IPS-18a (cell line): ENCODE measurements at regions not wholly inside any gene's neighbourhood (a gene's known extent, or its start where the extent isn't known, plus 50 kb on each side); places are given as distances from the start of the nearest gene placed in this dataset.

ENCODE experiments used
- H3K27ac ChIP-seq: one replicate; pipeline ENCODE4 v1.5.1; 2013; ENCODE audit warnings: low read length
- H3K27me3 ChIP-seq: one replicate; pipeline ENCODE4 v1.6.1; 2013; ENCODE audit warnings: mild to moderate bottlenecking, low read length; ENCODE audit not compliant: control insufficient read depth, insufficient read depth
- H3K36me3 ChIP-seq: one replicate; pipeline ENCODE4 v1.6.1; 2013; ENCODE audit warnings: low read depth, low read length; ENCODE audit not compliant: control insufficient read depth
- H3K4me1 ChIP-seq: one replicate; pipeline ENCODE4 v1.6.1; 2013; ENCODE audit warnings: low read depth, low read length; ENCODE audit not compliant: control insufficient read depth
- H3K4me3 ChIP-seq: one replicate; pipeline ENCODE4 v1.5.1; 2013; ENCODE audit warnings: low read length
- H3K9ac ChIP-seq: one replicate; pipeline ENCODE4 v1.6.1; 2013; ENCODE audit warnings: mild to moderate bottlenecking, low read length, moderate library complexity
- H3K9me3 ChIP-seq: one replicate; pipeline ENCODE4 v1.6.1; 2013; ENCODE audit warnings: low read depth, low read length; ENCODE audit not compliant: control insufficient read depth

DNA sequence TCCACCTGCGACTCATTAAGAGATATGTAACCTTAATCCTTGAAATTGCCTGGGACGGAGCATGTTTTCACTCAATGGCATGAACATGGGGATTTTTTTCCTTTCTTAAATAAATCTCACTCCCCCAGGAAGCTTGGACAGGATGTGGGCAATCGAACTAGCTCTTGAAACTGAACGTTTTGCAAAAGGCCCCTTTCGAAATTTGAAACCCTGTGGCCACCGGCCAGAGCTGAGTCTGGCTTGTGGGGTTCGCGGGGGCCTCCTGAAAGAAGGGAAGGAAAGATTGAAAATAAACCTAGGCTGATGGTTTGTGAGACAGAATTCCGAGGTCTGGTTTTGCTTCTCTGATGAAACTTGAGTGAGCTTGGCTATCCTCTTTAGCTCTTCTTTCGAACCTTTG is 101.4 kb upstream of the RTL1 start:
- Histone ChIP-seq H3K27ac (no peak overlapping the region), H3K4me1 (no peaks in the 10 kb centered on the region), H3K27me3 (no peaks in the 10 kb centered on the region), H3K4me3 (no peak overlapping the region), H3K9ac (no peak overlapping the region), H3K9me3 (no peaks in the 10 kb centered on the region), H3K36me3 (no peaks in the 10 kb centered on the region)

DNA sequence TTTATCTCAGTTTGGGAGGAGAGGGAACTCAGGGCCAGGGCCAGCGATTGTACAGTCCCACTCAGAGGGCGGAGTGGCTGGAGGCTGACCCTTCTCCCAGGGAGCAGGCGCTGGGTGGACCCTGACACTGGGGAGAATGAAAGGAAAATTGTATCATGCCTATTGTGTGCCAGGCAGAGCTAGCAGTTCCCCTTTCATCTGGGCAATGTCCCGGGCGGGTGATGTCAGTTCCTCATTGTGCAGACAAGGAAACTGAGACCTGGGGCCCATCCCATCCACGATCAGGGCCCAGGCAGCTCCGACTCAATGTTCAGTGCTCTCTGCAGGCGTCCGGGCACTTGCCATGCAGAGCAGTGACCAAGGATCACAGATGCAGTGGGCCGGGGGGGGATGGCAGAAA is 101.9 kb upstream of the RTL1 start:
- H3K9ac ChIP-seq: no peak overlapping the region
- H3K4me1 ChIP-seq: no peaks in the 10 kb centered on the region
- H3K27ac ChIP-seq: no peak overlapping the region
- no peaks in the 10 kb centered on the region for H3K9me3 ChIP-seq
- H3K36me3 ChIP-seq: no peaks in the 10 kb centered on the region
- H3K27me3 ChIP-seq: no peaks in the 10 kb centered on the region
- H3K4me3 ChIP-seq: no peak overlapping the region

DNA sequence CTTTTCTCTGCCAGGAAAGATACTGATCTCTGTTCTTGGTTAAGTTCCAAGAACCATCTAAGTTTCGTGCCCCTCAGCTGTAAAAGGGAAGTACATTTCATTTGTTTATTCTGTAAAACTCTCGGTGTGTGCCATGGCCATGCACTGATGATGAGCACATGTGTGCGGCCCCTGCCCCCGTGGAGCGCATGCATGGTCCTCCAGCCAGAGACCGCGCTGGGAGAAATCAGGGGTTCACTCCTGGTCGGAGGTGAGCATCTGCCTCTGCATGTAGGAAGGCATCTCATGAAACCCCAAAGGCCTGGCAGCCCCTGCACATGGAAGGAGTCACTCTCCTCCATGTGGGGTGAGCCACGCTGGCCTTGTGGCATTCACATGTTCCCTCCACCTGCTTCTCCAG is 102.5 kb upstream of the RTL1 start:
- Histone ChIP-seq H3K4me1 (no peaks in the 10 kb centered on the region), H3K36me3 (no peaks in the 10 kb centered on the region), H3K4me3 (no peak overlapping the region), H3K9me3 (no peaks in the 10 kb centered on the region), H3K27ac (no peak overlapping the region), H3K27me3 (no peaks in the 10 kb centered on the region), H3K9ac (no peak overlapping the region)

DNA sequence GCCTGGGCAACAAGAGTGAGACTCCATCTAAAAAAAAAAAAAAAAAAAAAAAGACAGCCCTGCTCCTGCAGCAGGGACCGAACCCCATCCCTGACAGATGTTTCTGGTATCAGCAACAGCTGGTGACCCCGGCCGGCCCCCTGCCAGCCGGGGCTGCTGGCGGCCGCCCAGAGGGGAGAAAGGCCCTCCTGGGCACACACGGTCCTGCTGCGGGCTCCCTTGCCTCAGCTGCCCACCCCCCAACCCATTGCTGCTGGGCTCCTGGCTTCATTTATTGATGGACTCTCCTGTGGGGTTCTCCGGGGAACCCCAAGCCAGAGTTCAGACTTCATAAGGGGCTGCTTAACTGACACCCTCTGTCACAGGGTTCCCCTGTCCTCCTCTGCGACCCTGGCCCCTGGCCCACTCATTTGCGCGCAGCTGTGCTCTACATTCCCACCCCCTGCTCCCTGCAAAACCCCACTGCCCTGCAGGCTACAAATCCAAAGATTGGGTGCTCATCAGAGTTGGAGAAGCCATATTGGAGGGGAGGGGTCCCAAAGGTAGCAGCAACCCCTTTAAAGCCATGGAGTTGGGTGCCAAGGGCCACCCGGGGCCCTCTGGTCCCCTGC is 103.6 kb upstream of the RTL1 start:
- Histone ChIP-seq H3K4me1 (no peaks in the 10 kb centered on the region), H3K4me3 (no peak overlapping the region), H3K27ac (no peak overlapping the region), H3K9me3 (no peaks in the 10 kb centered on the region), H3K36me3 (no peaks in the 10 kb centered on the region), H3K27me3 (no peaks in the 10 kb centered on the region), H3K9ac (no peak overlapping the region)

DNA sequence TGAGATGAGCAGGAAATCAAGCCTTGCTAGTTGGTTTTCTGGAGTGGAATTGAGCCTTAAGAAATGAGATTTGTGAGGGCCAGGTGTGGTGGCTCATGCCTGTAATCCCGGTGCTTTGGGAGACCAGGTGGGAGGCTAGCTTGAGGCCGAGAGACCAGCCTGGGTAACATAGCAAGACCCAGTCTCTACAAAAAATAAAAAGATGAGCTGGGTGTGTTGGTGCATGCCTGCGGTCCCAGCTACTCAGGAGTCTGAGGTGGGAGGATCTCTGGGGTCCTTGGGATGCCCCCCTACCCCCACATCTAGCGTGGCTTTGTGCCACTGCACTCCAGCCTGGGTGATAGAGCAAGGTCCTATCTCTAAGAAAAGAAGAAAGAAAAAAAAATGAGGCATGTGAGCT is 104.2 kb upstream of the RTL1 start:
- Histone ChIP-seq H3K9me3 (no peaks in the 10 kb centered on the region), H3K27me3 (no peaks in the 10 kb centered on the region), H3K27ac (no peak overlapping the region), H3K4me1 (no peaks in the 10 kb centered on the region), H3K4me3 (no peak overlapping the region), H3K36me3 (no peaks in the 10 kb centered on the region), H3K9ac (no peak overlapping the region)

DNA sequence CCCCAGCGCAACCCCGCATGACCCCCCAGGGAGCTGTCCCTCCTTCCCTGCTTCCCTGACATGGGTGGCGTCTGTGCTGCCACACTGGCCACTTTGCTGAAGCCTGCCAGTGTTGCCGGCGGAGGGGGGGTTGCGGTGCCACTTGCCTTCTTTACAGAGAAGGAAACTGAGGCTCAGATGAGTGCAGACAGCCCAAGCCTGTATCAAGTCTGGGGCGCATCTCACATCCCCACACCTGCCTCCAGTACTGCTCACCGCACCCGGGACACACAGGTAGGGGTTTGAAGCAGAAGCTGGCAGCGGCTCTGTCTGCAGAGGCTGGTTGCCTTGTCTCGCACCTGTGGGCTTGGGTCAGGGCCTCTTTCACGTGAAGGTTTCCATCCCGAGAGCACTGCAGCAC is 104.7 kb upstream of the RTL1 start:
- Histone ChIP-seq H3K4me1 (no peaks in the 10 kb centered on the region), H3K9ac (no peak overlapping the region), H3K4me3 (no peak overlapping the region), H3K9me3 (no peaks in the 10 kb centered on the region), H3K27me3 (no peaks in the 10 kb centered on the region), H3K27ac (no peak overlapping the region), H3K36me3 (no peaks in the 10 kb centered on the region)

DNA sequence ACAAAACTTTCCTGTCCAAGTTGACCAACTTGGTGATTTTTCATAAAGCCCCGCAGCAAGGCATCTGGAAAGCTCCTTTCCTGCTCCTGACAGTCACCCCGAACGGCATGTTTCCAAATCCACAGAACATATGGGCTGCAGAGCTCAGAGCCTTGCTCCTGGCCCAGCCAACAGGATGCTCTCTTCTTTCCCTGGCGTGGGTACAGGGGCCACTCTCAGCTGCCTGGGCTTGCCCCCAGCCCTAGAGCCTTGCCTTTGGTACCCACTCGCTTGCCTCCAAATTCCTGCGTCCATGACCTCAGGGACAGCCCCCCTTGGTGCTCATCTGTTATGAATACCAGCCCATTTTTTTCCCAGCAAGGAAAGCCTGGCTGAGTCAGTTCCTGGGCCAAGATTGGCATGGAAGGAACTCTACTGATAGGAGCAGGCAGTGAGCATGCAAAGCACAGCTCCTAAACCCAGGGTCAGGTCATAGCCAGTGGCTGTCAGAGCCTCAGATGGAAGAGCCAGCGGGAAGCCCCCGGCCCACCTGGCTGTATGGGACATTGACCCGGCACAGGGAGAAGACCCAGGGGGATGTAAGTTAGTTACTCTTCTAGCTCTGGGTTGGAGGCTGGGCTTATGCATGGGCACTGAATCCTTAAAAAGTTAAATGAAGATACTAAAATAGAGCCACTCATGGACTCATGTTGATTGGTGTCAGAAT is 105.3 kb upstream of the RTL1 start:
- Histone ChIP-seq H3K9me3 (no peaks in the 10 kb centered on the region), H3K27ac (no peak overlapping the region), H3K27me3 (no peaks in the 10 kb centered on the region), H3K4me3 (no peak overlapping the region), H3K36me3 (no peaks in the 10 kb centered on the region), H3K9ac (no peak overlapping the region), H3K4me1 (no peaks in the 10 kb centered on the region)

DNA sequence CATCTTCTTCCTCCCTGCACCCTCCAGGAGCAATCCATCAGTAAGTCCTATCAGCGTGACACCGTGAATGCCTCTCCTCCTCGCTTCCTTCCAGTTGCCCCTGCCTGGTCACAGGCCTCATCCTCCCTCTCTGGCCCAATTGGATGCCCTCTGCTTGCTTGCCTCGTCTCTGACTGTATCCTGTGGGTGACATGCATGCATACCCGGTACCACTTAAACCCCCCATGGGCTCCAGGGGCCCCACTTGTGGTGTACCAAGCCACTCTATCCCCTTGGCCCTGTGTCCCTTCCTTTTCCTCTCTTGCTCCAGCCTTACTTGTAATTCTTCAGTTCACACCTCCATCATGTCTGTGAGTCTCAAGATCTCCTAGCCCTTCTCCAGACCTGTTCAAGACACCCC is 106.0 kb upstream of the RTL1 start:
- H3K27me3 ChIP-seq: no peaks in the 10 kb centered on the region
- H3K36me3 ChIP-seq: no peaks in the 10 kb centered on the region
- no peaks in the 10 kb centered on the region for H3K9me3 ChIP-seq
- no peak overlapping the region for H3K27ac ChIP-seq
- H3K4me1 ChIP-seq: no peaks in the 10 kb centered on the region
- H3K9ac ChIP-seq: no peak overlapping the region
- H3K4me3 ChIP-seq: no peak overlapping the region

DNA sequence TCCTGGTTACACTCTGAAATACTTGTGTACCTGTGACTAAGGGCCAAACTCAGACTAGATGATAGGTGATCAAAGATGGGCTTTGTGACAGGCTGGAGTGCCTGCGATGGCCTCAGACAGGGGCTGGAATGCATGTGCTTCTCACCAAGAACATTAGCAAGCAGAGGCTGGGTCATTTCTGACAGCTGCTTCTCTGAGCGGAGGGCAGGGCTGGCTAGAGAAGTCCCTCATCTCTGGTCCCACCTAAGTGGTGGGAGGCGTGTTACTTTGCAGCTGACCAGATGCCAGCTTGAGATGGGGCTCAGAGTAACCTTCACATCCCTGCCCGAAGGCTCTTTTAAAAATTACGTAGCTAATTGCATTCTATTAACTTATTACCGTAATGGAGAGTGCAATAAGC is 106.8 kb upstream of the RTL1 start:
- H3K9me3 ChIP-seq: no peaks in the 10 kb centered on the region
- no peak overlapping the region for H3K4me3 ChIP-seq
- H3K27me3 ChIP-seq: no peaks in the 10 kb centered on the region
- H3K27ac ChIP-seq: no peak overlapping the region
- H3K9ac ChIP-seq: no peak overlapping the region
- no peaks in the 10 kb centered on the region for H3K36me3 ChIP-seq
- H3K4me1 ChIP-seq: no peaks in the 10 kb centered on the region

DNA sequence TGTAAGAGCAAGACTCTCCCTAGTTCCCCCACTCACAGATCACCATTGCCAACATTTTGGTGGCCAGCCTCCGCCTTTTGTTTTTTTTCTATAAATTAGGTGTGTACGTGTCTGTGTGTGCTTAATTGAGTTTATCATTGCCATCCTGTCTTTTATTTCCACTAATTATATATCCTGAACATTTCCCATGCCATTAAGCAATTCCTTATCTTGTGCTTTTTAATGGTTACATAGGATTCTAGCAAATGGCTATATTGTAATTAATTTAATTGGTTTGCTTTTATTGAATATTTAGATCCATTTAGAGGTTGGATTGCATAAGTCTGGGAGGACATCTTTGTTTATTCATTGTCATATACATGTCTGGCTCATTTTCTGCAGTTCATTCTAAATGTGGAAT is 107.3 kb upstream of the RTL1 start:
- no peak overlapping the region for H3K4me3 ChIP-seq
- H3K36me3 ChIP-seq: no peaks in the 10 kb centered on the region
- H3K27me3 ChIP-seq: no peaks in the 10 kb centered on the region
- H3K4me1 ChIP-seq: no peaks in the 10 kb centered on the region
- no peak overlapping the region for H3K9ac ChIP-seq
- H3K27ac ChIP-seq: no peak overlapping the region
- no peaks in the 10 kb centered on the region for H3K9me3 ChIP-seq

DNA sequence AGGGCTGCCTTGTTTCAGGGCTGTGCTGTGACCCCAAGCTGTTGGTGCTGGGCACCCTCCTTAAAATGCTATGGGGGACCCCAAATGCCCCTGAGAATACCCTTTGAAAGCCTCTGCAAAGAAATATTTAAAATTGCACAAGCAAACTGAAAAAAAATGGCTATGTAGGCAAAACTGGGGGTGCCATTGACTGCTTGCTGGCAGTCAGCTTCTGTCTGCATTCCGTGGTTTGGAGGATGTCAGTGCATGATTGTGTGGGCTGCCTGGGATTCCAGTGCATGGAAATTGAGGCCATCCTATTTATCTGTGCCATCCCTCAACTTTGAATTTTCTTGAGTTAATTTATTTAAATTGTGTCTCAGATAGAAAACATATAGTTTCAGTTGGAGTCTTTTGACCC is 113.7 kb upstream of the RTL1 start:
- H3K27me3 ChIP-seq: no peaks in the 10 kb centered on the region
- H3K9ac ChIP-seq: no peak overlapping the region
- H3K27ac ChIP-seq: no peak overlapping the region
- no peaks in the 10 kb centered on the region for H3K9me3 ChIP-seq
- peaks cover 7% of the 10 kb centered on the region for H3K4me1 ChIP-seq
- H3K36me3 ChIP-seq: no peaks in the 10 kb centered on the region
- H3K4me3 ChIP-seq: no peak overlapping the region

DNA sequence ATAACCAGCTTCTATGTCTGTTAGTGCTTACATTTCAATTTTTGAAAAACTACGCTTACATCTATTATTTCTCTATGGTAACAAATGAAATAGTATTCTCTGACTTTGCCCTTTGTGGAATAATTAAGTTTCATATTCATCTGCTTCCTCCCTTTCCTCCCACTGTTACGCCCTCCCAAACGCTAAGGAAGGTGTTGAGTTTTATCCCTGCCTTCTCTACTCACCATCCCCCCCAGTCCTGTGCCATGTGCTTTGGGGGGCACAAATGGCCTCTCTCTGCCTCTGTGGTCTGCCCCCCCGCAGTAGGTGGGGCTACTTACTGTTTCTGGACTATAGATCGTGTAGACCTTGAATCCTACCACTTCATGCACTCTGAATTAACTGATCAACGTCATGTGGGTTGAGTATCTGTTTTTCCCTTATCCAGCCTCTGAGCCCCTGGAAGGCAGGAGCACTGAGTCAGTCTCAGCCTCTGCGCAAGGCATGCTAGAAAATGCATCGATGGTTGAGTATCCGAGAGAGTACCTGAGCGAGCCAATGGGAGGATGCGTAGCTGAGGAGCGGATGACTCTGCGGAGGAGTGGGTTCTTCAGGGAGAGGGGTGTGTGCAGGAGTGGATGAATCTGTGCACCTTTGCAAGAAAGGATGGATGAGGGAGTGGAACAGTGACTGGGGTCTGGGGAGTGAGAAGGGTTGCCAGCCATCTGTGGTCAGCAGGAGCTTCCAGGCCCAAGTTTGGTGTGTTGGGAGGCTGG is 114.5 kb upstream of the RTL1 start:
- Histone ChIP-seq H3K4me1 (peaks cover 7% of the 10 kb centered on the region), H3K9me3 (no peaks in the 10 kb centered on the region), H3K4me3 (no peak overlapping the region), H3K27ac (no peak overlapping the region), H3K36me3 (no peaks in the 10 kb centered on the region), H3K9ac (no peak overlapping the region), H3K27me3 (no peaks in the 10 kb centered on the region)
